ENCODE measurements at regions not wholly inside any gene's neighbourhood (a gene's known extent, or its start where the extent isn't known, plus 50 kb on each side); places are given as distances from the start of the nearest gene placed in this dataset.
"Not testable (repeated sequence)": the region's sequence is repeated elsewhere in the genome, so short reads cannot be mapped to it uniquely, and the experiment has no call there.

- DNase-seq = no peak
These were observed 365.1 kb downstream of the MAGEB5 start for GRCh38 chrX:26581091-26581490.

- no peak for DNase-seq
These were observed 364.1 kb downstream of the MAGEB5 start for GRCh38 chrX:26580021-26580420.

GRCh38 chrX:26574234-26574633, 358.3 kb downstream of the MAGEB5 start:
- no peak for DNase-seq

GRCh38 chrX:26562156-26562555, 346.2 kb downstream of the MAGEB5 start:
- no peak for DNase-seq

GRCh38 chrX:26559855-26560254, 343.9 kb downstream of the MAGEB5 start:
- DNase-seq = no peak

GRCh38 chrX:26558719-26559386, 342.9 kb downstream of the MAGEB5 start:
- DNase-seq = no peak

- no peak for DNase-seq
These were observed 341.8 kb downstream of the MAGEB5 start for GRCh38 chrX:26557691-26558321.

GRCh38 chrX:26525768-26526167, 309.8 kb downstream of the MAGEB5 start:
- DNase-seq = not testable (repeated sequence)

- no peak for DNase-seq
These were observed 306.5 kb downstream of the MAGEB5 start for GRCh38 chrX:26522501-26522900.

GRCh38 chrX:26511589-26512363, 295.8 kb downstream of the MAGEB5 start:
- peak; percentile 13 for DNase-seq

- no peak for DNase-seq
These were observed 255.0 kb downstream of the MAGEB5 start for GRCh38 chrX:26470941-26471340.

GRCh38 chrX:26466387-26466786, 250.4 kb downstream of the MAGEB5 start:
- DNase-seq = no peak

- DNase-seq = no peak
These were observed 229.3 kb downstream of the MAGEB5 start for GRCh38 chrX:26445288-26445687.

- DNase-seq = not testable (repeated sequence)
These were observed 228.4 kb downstream of the MAGEB5 start for GRCh38 chrX:26444417-26444816.

GRCh38 chrX:26442340-26442739, 226.4 kb downstream of the MAGEB5 start:
- DNase-seq = no peak

- no peak for DNase-seq
These were observed 198.6 kb downstream of the MAGEB5 start for GRCh38 chrX:26414534-26414933.

- DNase-seq = no peak
These were observed 195.1 kb downstream of the MAGEB5 start for GRCh38 chrX:26411045-26411444.

GRCh38 chrX:26409636-26410035, 193.7 kb downstream of the MAGEB5 start:
- DNase-seq = no peak

- no peak for DNase-seq
These were observed 171.9 kb downstream of the MAGEB5 start for GRCh38 chrX:26387906-26388305.

GRCh38 chrX:26376037-26376708, 160.2 kb downstream of the MAGEB5 start:
- no peak for DNase-seq

GRCh38 chrX:26375346-26375745, 159.4 kb downstream of the MAGEB5 start:
- no peak for DNase-seq

- no peak for DNase-seq
These were observed 157.9 kb downstream of the MAGEB5 start for GRCh38 chrX:26373829-26374228.

- DNase-seq = no peak
These were observed 137.0 kb downstream of the MAGEB5 start for GRCh38 chrX:26352891-26353430.

Data from KG1 (cell line).